ENCODE measurements at regions not wholly inside any gene's neighbourhood (a gene's known extent, or its start where the extent isn't known, plus 50 kb on each side); places are given as distances from the start of the nearest gene placed in this dataset.

GRCh38 chr4:108244606-108245005 is 75.9 kb upstream of the LEF1 start:
- no peak for DNase-seq (ENCODE audit: low spot score)
- no peak for TF ChIP-seq CTCF (IDR thresholded peaks at IDR 0.05)
- ATAC-seq (ENCODE audit: low FRiP score) = no peak

- DNase-seq (ENCODE audit: low spot score) = no peak
These were observed 71.6 kb upstream of the LEF1 start for GRCh38 chr4:108240366-108240765.

GRCh38 chr4:108237693-108238092 is 69.0 kb upstream of the LEF1 start:
- ATAC-seq (ENCODE audit: low FRiP score) (no peak), DNase-seq (ENCODE audit: low spot score) (no peak)
- no peak for TF ChIP-seq CTCF (IDR thresholded peaks at IDR 0.05)

More at GRCh38 chr4:108240366-108240765, 71.6 kb upstream of the LEF1 start:
- no peak for TF ChIP-seq CTCF (IDR thresholded peaks at IDR 0.05)
- no peak for ATAC-seq (ENCODE audit: low FRiP score)

- no peak for ATAC-seq (ENCODE audit: low FRiP score)
- TF ChIP-seq CTCF (IDR thresholded peaks at IDR 0.05) = no peak
- no peak for DNase-seq (ENCODE audit: low spot score)
These were observed 67.5 kb upstream of the LEF1 start for GRCh38 chr4:108236264-108236663.

GRCh38 chr4:108227923-108228322 is 59.2 kb upstream of the LEF1 start:
- TF ChIP-seq CTCF (IDR thresholded peaks at IDR 0.05) = no peak
- DNase-seq (ENCODE audit: low spot score) (no peak), ATAC-seq (ENCODE audit: low FRiP score) (no peak)

- ATAC-seq (ENCODE audit: low FRiP score) = peak; percentile 62
- no peak for TF ChIP-seq CTCF (IDR thresholded peaks at IDR 0.05)
These were observed 55.9 kb upstream of the LEF1 start for GRCh38 chr4:108224611-108225053.

GRCh38 chr4:108223313-108223712 is 54.6 kb upstream of the LEF1 start:
- no peak for TF ChIP-seq CTCF (IDR thresholded peaks at IDR 0.05)
- ATAC-seq (ENCODE audit: low FRiP score) = no peak

More at GRCh38 chr4:108224611-108225053, 55.9 kb upstream of the LEF1 start:
- no peak for DNase-seq (ENCODE audit: low spot score)

More at GRCh38 chr4:108223313-108223712, 54.6 kb upstream of the LEF1 start:
- DNase-seq (ENCODE audit: low spot score) = no peak

Measured in omental fat pad (tissue), 3 donors.